ENCODE measurements at regions not wholly inside any gene's neighbourhood (a gene's known extent, or its start where the extent isn't known, plus 50 kb on each side); places are given as distances from the start of the nearest gene placed in this dataset.
"Not testable (repeated sequence)": the region's sequence is repeated elsewhere in the genome, so short reads cannot be mapped to it uniquely, and the experiment has no call there.

DNA sequence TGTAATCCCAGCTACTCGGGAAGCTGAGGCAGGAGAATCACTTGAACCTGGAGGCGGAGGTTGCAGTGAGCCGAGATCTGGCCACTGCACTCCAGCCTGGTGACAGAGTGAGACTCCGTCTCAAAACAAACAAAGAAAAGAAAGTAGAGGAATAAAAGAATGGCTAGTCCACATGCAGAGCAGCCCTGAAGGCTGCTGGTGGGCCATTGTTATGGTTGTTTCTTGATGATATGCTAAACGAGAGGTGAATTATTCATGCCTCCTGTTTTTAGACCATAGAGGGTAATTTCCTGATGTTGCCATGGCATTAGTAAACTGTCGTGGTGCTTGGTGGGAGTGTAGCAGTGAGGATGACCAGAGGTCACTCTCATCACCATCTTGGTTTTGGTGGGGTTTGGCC is 53.3 kb upstream of the DHRSX start:
- TF ChIP-seq, protein P1, sequence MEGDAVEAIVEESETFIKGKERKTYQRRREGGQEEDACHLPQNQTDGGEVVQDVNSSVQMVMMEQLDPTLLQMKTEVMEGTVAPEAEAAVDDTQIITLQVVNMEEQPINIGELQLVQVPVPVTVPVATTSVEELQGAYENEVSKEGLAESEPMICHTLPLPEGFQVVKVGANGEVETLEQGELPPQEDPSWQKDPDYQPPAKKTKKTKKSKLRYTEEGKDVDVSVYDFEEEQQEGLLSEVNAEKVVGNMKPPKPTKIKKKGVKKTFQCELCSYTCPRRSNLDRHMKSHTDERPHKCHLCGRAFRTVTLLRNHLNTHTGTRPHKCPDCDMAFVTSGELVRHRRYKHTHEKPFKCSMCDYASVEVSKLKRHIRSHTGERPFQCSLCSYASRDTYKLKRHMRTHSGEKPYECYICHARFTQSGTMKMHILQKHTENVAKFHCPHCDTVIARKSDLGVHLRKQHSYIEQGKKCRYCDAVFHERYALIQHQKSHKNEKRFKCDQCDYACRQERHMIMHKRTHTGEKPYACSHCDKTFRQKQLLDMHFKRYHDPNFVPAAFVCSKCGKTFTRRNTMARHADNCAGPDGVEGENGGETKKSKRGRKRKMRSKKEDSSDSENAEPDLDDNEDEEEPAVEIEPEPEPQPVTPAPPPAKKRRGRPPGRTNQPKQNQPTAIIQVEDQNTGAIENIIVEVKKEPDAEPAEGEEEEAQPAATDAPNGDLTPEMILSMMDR (IDR thresholded peaks at IDR 0.05), result not testable (repeated sequence)
- TF ChIP-seq POLR2A (IDR thresholded peaks at IDR 0.05), result not testable (repeated sequence)

Measured in lower leg skin (tissue), 3 donors.